Hepatocyte (in vitro differentiated cells): ENCODE measurements at regions not wholly inside any gene's neighbourhood (a gene's known extent, or its start where the extent isn't known, plus 50 kb on each side); places are given as distances from the start of the nearest gene placed in this dataset.

Source experiments
- EZH2phosphoT487 ChIP-seq: fragments of 200-600 bp; sonication (generic); IDR thresholded peaks from one replicate; pipeline ENCODE4 v1.6.1; 2018; ENCODE audit warnings: antibody characterized with exemption, mild to moderate bottlenecking, low read depth, moderate library complexity; ENCODE audit not compliant: unreplicated experiment, severe bottlenecking
- TF ChIP-seq, protein P1 (sequence below): fragments of 200-600 bp; sonication (generic); IDR thresholded peaks from 2 replicates; pipeline ENCODE4 v1.5.1; 2016; ENCODE audit warnings: antibody characterized with exemption, mild to moderate bottlenecking; ENCODE audit not compliant: poor library complexity

- TF ChIP-seq, protein P1, sequence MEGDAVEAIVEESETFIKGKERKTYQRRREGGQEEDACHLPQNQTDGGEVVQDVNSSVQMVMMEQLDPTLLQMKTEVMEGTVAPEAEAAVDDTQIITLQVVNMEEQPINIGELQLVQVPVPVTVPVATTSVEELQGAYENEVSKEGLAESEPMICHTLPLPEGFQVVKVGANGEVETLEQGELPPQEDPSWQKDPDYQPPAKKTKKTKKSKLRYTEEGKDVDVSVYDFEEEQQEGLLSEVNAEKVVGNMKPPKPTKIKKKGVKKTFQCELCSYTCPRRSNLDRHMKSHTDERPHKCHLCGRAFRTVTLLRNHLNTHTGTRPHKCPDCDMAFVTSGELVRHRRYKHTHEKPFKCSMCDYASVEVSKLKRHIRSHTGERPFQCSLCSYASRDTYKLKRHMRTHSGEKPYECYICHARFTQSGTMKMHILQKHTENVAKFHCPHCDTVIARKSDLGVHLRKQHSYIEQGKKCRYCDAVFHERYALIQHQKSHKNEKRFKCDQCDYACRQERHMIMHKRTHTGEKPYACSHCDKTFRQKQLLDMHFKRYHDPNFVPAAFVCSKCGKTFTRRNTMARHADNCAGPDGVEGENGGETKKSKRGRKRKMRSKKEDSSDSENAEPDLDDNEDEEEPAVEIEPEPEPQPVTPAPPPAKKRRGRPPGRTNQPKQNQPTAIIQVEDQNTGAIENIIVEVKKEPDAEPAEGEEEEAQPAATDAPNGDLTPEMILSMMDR, result no peak
- no peak for TF ChIP-seq EZH2phosphoT487
Measured at GRCh38 chr11:128204898-128205297, 382.5 kb downstream of the ETS1 start.
